ENCODE measurements at regions not wholly inside any gene's neighbourhood (a gene's known extent, or its start where the extent isn't known, plus 50 kb on each side); places are given as distances from the start of the nearest gene placed in this dataset.
"Not testable (repeated sequence)": the region's sequence is repeated elsewhere in the genome, so short reads cannot be mapped to it uniquely, and the experiment has no call there.

- not testable (repeated sequence) for DNase-seq
Measured at GRCh38 chr5:105036814-105037213, 1474.2 kb upstream of the NUDT12 start.

- DNase-seq, result no peak
Measured at GRCh38 chr5:105034401-105034763, 1471.8 kb upstream of the NUDT12 start.

- no peak for DNase-seq
Measured at GRCh38 chr5:105033637-105034400, 1471.2 kb upstream of the NUDT12 start.

GRCh38 chr5:105032917-105033316 lies 1470.3 kb upstream of the NUDT12 start:
- DNase-seq, result no peak

GRCh38 chr5:105030153-105030552 lies 1467.6 kb upstream of the NUDT12 start:
- DNase-seq, result no peak

GRCh38 chr5:105015098-105015497 lies 1452.5 kb upstream of the NUDT12 start:
- DNase-seq, result no peak

GRCh38 chr5:104998572-104998971 lies 1436.0 kb upstream of the NUDT12 start:
- no peak for DNase-seq

- DNase-seq, result no peak
Measured at GRCh38 chr5:104998169-104998568, 1435.6 kb upstream of the NUDT12 start.

GRCh38 chr5:104987074-104987473 lies 1424.5 kb upstream of the NUDT12 start:
- DNase-seq, result no peak

- DNase-seq, result no peak
Measured at GRCh38 chr5:104977529-104977928, 1414.9 kb upstream of the NUDT12 start.

- DNase-seq, result no peak
Measured at GRCh38 chr5:104967806-104968410, 1405.3 kb upstream of the NUDT12 start.

- DNase-seq, result no peak
Measured at GRCh38 chr5:104965006-104965405, 1402.4 kb upstream of the NUDT12 start.

- DNase-seq, result no peak
Measured at GRCh38 chr5:104955479-104955878, 1392.9 kb upstream of the NUDT12 start.

- no peak for DNase-seq
Measured at GRCh38 chr5:104952876-104953275, 1390.3 kb upstream of the NUDT12 start.

GRCh38 chr5:104951829-104952228 lies 1389.2 kb upstream of the NUDT12 start:
- DNase-seq, result no peak

GRCh38 chr5:104947076-104947475 lies 1384.5 kb upstream of the NUDT12 start:
- no peak for DNase-seq

GRCh38 chr5:104942735-104943134 lies 1380.1 kb upstream of the NUDT12 start:
- no peak for DNase-seq

GRCh38 chr5:104941030-104941645 lies 1378.5 kb upstream of the NUDT12 start:
- DNase-seq, result no peak

GRCh38 chr5:104937598-104937997 lies 1375.0 kb upstream of the NUDT12 start:
- DNase-seq, result no peak

- no peak for DNase-seq
Measured at GRCh38 chr5:104932431-104932830, 1369.8 kb upstream of the NUDT12 start.

GRCh38 chr5:104928906-104929520 lies 1366.4 kb upstream of the NUDT12 start:
- no peak for DNase-seq

GRCh38 chr5:104915226-104915625 lies 1352.6 kb upstream of the NUDT12 start:
- DNase-seq, result no peak

GRCh38 chr5:104914536-104915070 lies 1352.0 kb upstream of the NUDT12 start:
- DNase-seq, result no peak

GRCh38 chr5:104913841-104914281 lies 1351.3 kb upstream of the NUDT12 start:
- DNase-seq, result no peak

Data from DMS 273 treated with DMSO at 0.1 percent for 48 hours (cell line).